IMR-90 (cell line): ENCODE measurements at regions not wholly inside any gene's neighbourhood (a gene's known extent, or its start where the extent isn't known, plus 50 kb on each side); places are given as distances from the start of the nearest gene placed in this dataset.
A peak's percentile ranks its signal among the peaks of the same experiment; 100 is the strongest.

Experiments
- ATAC-seq: fragments of 200-7000 bp; cut with Tn5 transposase; 2 replicates; pipeline ENCODE4 v1.9.1; 2020; ENCODE audit warnings: low read depth, mild to moderate bottlenecking, moderate library complexity
- BruUV-seq: library from RNA; stranded (reverse); fragments of 400-500 nt; replicated peaks from 2 replicates; lab custom pipeline; 2021; lab: Mats Ljungman, UMichigan
- CTCF ChIA-PET: fragments of 300-600 bp; formaldehyde crosslinking; extraction: SDS; loops from one replicate; lab custom pipeline; 2021; ENCODE audit warnings: antibody characterized with exemption; lab: Yijun Ruan, JAX
- POLR2A ChIA-PET: fragments of 300-600 bp; sonication (Branson Sonifier 250); formaldehyde crosslinking; loops from one replicate; lab custom pipeline; 2022; ENCODE audit warnings: antibody characterized with exemption; ENCODE audit not compliant: unreplicated experiment; lab: Charles Lee
- DNase-seq: peaks from one replicate; pipeline ENCODE4 v3.0.0; 2013
- H2AFZ ChIP-seq: replicated peaks from 2 replicates; pipeline ENCODE3; 2013; ENCODE audit warnings: low read length, mild to moderate bottlenecking; ENCODE audit not compliant: poor library complexity
- H2AK5ac ChIP-seq: 2 replicates; pipeline ENCODE4 v1.6.1; 2013; ENCODE audit warnings: low read depth, low read length, inconsistent platforms
- H2AK9ac ChIP-seq: replicated peaks from 2 replicates; pipeline ENCODE3; 2013; ENCODE audit warnings: mild to moderate bottlenecking, low read depth, low read length, moderate library complexity; ENCODE audit not compliant: poor library complexity
- H2BK120ac ChIP-seq: 2 replicates; pipeline ENCODE4 v1.6.1; 2013; ENCODE audit warnings: low read depth, low read length, inconsistent platforms
- H2BK15ac ChIP-seq: 3 replicates; pipeline ENCODE4 v1.6.1; 2013; ENCODE audit warnings: low read depth, low read length, inconsistent platforms
- H2BK20ac ChIP-seq: 2 replicates; pipeline ENCODE4 v1.6.1; 2013; ENCODE audit warnings: low read depth, mild to moderate bottlenecking, inconsistent platforms, low read length, moderate library complexity
- H2BK5ac ChIP-seq: 2 replicates; pipeline ENCODE4 v1.6.1; 2013; ENCODE audit warnings: mild to moderate bottlenecking, low read depth, low read length, inconsistent platforms; ENCODE audit not compliant: poor library complexity, severe bottlenecking
- H3K14ac ChIP-seq: replicated peaks from 2 replicates; pipeline ENCODE4 v1.6.1; 2013; ENCODE audit warnings: low read depth, low read length, inconsistent platforms
- H3K18ac ChIP-seq: 2 replicates; pipeline ENCODE4 v1.6.1; 2013; ENCODE audit warnings: low read depth, low read length, control low read depth
- H3K23ac ChIP-seq: 2 replicates; pipeline ENCODE4 v1.6.1; 2013; ENCODE audit warnings: low read depth, low read length, inconsistent platforms
- H3K27ac ChIP-seq: 2 replicates; pipeline ENCODE4 v1.5.1; 2013; ENCODE audit warnings: mild to moderate bottlenecking, control low read depth, low read length; ENCODE audit not compliant: insufficient read depth
- H3K27me3 ChIP-seq: 2 replicates; pipeline ENCODE4 v1.6.1; 2013; ENCODE audit warnings: low read length; ENCODE audit not compliant: control insufficient read depth, insufficient read depth
- H3K36me3 ChIP-seq: 2 replicates; pipeline ENCODE4 v1.6.1; 2013; ENCODE audit warnings: low read length, mixed read lengths; ENCODE audit not compliant: control insufficient read depth, insufficient read depth
- H3K4ac ChIP-seq: 2 replicates; pipeline ENCODE4 v1.6.1; 2013; ENCODE audit warnings: low read depth, low read length, inconsistent platforms
- H3K4me1 ChIP-seq: 2 replicates; pipeline ENCODE4 v1.6.1; 2013; ENCODE audit warnings: low read length, mixed read lengths; ENCODE audit not compliant: control insufficient read depth, insufficient read depth
- H3K4me2 ChIP-seq: 2 replicates; pipeline ENCODE4 v1.6.1; 2013; ENCODE audit warnings: low read depth, mild to moderate bottlenecking, control low read depth, low read length, moderate library complexity
- H3K4me3 ChIP-seq: 2 replicates; pipeline ENCODE4 v1.5.1; 2013; ENCODE audit warnings: low read depth, mild to moderate bottlenecking, control low read depth, low read length, moderate library complexity; ENCODE audit not compliant: insufficient read depth
- H3K56ac ChIP-seq: 2 replicates; pipeline ENCODE4 v1.6.1; 2013; ENCODE audit warnings: low read length, inconsistent platforms; ENCODE audit not compliant: insufficient read depth; ENCODE audit errors: extremely low read depth
- H3K79me1 ChIP-seq, 2 experiments: 2 replicates each; pipeline ENCODE4 v1.6.1; 2013; ENCODE audit warnings: low read length in 2 of 2, inconsistent platforms in 1 of 2, low read depth in 1 of 2
- H3K9ac ChIP-seq: 2 replicates; pipeline ENCODE4 v1.6.1; 2013; ENCODE audit warnings: low read depth, low read length, control low read depth
- H3K9me1 ChIP-seq: 2 replicates; pipeline ENCODE4 v1.6.1; 2013; ENCODE audit warnings: low read length, inconsistent platforms; ENCODE audit not compliant: insufficient read depth
- H3K9me3 ChIP-seq: 2 replicates; pipeline ENCODE4 v1.6.1; 2013; ENCODE audit warnings: low read length; ENCODE audit not compliant: control insufficient read depth, insufficient read depth
- H4K20me1 ChIP-seq: 2 replicates; pipeline ENCODE4 v1.6.1; 2013; ENCODE audit warnings: low read length, inconsistent platforms; ENCODE audit not compliant: insufficient read depth
- H4K5ac ChIP-seq: 2 replicates; pipeline ENCODE4 v1.6.1; 2013; ENCODE audit warnings: mild to moderate bottlenecking, low read depth, low read length, control low read depth
- H4K8ac ChIP-seq, 2 experiments: 2 replicates each; pipeline ENCODE4 v1.6.1; 2013; ENCODE audit warnings: low read depth in 2 of 2, low read length in 2 of 2, control low read depth in 1 of 2, inconsistent platforms in 1 of 2
- H4K91ac ChIP-seq: 2 replicates; pipeline ENCODE4 v1.6.1; 2013; ENCODE audit warnings: low read depth, low read length, inconsistent platforms; ENCODE audit not compliant: insufficient read depth
- CTCF ChIP-seq: conservative IDR thresholded peaks from 2 replicates; pipeline ENCODE4 v1.5.1; 2012; ENCODE audit warnings: mild to moderate bottlenecking, low read depth, low read length, improper control_type of control experiment
- MAZ ChIP-seq: IDR thresholded peaks from 2 replicates; pipeline ENCODE4 v1.6.1; 2012; ENCODE audit warnings: low read depth, mild to moderate bottlenecking, low read length, improper control_type of control experiment, moderate library complexity, borderline replicate concordance
- MXI1 ChIP-seq: IDR thresholded peaks from 2 replicates; pipeline ENCODE4 v1.6.1; 2012; ENCODE audit warnings: low read depth, mild to moderate bottlenecking, low read length, moderate library complexity, borderline replicate concordance
- POLR2A ChIP-seq: IDR thresholded peaks from 2 replicates; pipeline ENCODE4 v1.6.1; 2012; ENCODE audit warnings: mild to moderate bottlenecking, low read depth, low read length
- WGBS, 2 experiments: methylation state at CpG; one replicate each; pipeline versions ENCODE4 v1.1.5 to v1.1.7; 2013; ENCODE audit warnings: missing lambda C conversion rate in 2 of 2; ENCODE audit not compliant: insufficient read length in 1 of 2; ENCODE audit errors: extremely low coverage in 2 of 2; 5-methylcytosine and 5-hydroxymethylcytosine counted together
- dilution Hi-C: fragments of 300-500 bp; cut with HindIII; formaldehyde crosslinking; loops from one replicate; pipeline ENCODE4 v1.14.3; 2018; ENCODE audit warnings: low sequenced_read_pairs; ENCODE audit not compliant: unreplicated experiment
- in situ Hi-C: fragments of 300-500 bp; cut with MboI; formaldehyde crosslinking; loops from 3 replicates; pipeline ENCODE4 v1.14.3; 2019; ENCODE audit warnings: low sequenced_read_pairs, inconsistent platforms, mixed read lengths
- intact Hi-C: fragments of 100-400 bp; cut with micrococcal nuclease; formaldehyde crosslinking; loops from 2 replicates; pipeline ENCODE4 v1.10.0; 2022

DNA sequence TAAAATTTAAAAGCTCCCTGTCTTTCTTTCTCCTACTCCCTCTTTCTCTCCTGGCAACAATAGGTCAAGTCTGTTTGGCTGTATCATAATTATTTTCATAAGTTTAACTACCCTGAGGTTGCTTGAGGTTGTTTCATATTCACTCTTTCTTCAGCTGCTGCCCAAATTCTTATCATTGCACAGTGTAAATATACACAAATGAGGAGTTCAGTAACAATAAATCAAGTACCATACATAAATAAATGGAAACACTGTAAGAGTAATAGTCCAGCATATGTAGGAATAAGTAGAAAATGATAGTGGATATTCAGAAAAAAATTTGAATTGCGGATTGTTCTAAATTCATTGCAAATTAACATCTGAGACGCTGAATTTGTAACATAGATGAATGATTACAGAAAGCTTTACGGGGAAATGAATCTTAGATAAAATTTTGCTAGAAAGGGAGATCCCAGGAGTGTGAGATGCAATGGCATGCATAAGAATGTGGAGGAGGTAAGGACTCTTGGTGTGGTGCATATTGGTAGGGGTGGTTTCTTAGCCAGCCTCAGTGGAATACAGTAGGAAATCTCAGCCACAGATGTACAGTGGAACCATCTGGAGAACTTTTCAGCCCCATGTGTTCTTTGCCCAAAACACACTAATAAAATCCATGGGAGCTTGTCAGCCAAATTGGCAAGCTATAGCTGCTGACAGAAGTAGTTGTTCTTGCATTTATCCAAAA, 480.7 kb downstream of the HTR1B start:
- Histone ChIP-seq H4K5ac (no peak overlapping the region), H2AK9ac (no peak overlapping the region), H3K4me2 (no peak overlapping the region), H2BK15ac (no peak overlapping the region), H3K27ac (no peak overlapping the region), H3K9ac (no peak overlapping the region), H2BK120ac (no peak overlapping the region), H3K9me1 (no peaks in the 10 kb centered on the region), H4K8ac (no peak overlapping the region), H3K56ac (no peak overlapping the region), H3K4me1 (no peaks in the 10 kb centered on the region), H3K4me3 (no peak overlapping the region), H3K9me3 (no peaks in the 10 kb centered on the region), H3K23ac (no peak overlapping the region), H3K36me3 (no peaks in the 10 kb centered on the region), H3K27me3 (no peaks in the 10 kb centered on the region), H3K4ac (no peak overlapping the region), H2BK20ac (no peak overlapping the region), H3K18ac (no peak overlapping the region), H3K79me1 (no peaks in the 10 kb centered on the region), H2BK5ac (no peak overlapping the region), H2AFZ (no peak overlapping the region), H4K20me1 (no peaks in the 10 kb centered on the region), H4K91ac (no peak overlapping the region), H3K14ac (no peak overlapping the region), H2AK5ac (no peak overlapping the region)
- ChIA-PET POLR2A (interaction anchor here (0.9 kb wide), 1 partner anchor 10 kb away, joined by 3 read pairs; no protein-coding TSS in a partner anchor), CTCF (no interaction called here)
- intact Hi-C loops (no loop called here), dilution Hi-C loops (no loop called here), in situ Hi-C loops (no loop called here)
- no TSS peak for BruUV-seq
- DNase-seq (peak; percentile 3), ATAC-seq (peak; percentile 69)
- 40% methylated on average over 1 of the region's 3 CpGs; no CpG with 5 or more reads in 1 of the 2 experiments for WGBS, 2 experiments
- TF ChIP-seq POLR2A (no peak), MXI1 (no peak), MAZ (no peak), CTCF (no peak)
